HUDEP-2 (cell line): ENCODE measurements at regions not wholly inside any gene's neighbourhood (a gene's known extent, or its start where the extent isn't known, plus 50 kb on each side); places are given as distances from the start of the nearest gene placed in this dataset.
"Not testable (repeated sequence)": the region's sequence is repeated elsewhere in the genome, so short reads cannot be mapped to it uniquely, and the experiment has no call there.

Source experiments
- DNase-seq, 76 experiments: peaks; one replicate each; lab custom pipeline; 2025; ENCODE audit not compliant: unreplicated experiment in 76 of 76; lab: John Stamatoyannopoulos, UW

GRCh38 chr4:156420623-156421022, 467.0 kb upstream of the CTSO start:
- DNase-seq = no peak

- no peak for DNase-seq
Measured at GRCh38 chr4:156419080-156419685, 465.5 kb upstream of the CTSO start.

GRCh38 chr4:156414406-156414805, 460.7 kb upstream of the CTSO start:
- no peak for DNase-seq

GRCh38 chr4:156413239-156414135, 459.8 kb upstream of the CTSO start:
- DNase-seq = no peak

DNA sequence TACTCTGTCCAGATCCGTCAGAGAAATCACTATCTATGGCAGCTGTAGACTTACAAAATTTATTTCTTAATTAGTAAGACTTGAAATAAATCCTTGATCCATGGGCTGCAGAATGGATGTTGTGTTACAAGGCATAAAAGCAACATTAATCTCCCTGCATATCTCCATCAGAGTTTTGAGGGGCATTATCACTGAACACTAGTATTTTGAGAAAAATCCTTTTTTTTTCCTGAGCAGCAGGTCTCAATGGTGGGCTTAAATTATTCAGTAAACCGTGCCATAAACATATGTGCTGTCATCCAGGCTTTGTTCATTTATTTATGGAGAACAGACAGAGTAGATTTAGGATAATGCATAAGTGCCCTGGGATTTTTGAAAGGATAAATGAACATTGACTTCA, 457.9 kb upstream of the CTSO start:
- no peak for DNase-seq

DNA sequence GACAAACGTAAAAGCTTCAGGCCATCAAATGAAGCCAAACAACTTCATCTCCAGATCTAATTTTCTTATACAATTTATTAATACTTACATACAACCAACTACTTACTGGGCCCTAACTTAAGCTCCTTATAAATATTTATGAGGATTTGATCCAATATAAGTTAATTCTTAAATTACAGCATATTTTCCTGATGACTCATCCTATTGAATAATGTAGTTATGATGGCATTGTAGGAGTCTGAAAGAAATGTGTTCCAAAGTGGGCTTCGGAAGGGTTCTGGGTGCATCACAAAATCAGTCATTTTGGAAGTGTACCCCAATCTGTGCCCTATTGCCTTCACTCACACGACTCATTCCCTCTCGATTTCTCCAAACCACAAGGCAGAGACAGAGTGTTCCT, 455.1 kb upstream of the CTSO start:
- no peak for DNase-seq

DNA sequence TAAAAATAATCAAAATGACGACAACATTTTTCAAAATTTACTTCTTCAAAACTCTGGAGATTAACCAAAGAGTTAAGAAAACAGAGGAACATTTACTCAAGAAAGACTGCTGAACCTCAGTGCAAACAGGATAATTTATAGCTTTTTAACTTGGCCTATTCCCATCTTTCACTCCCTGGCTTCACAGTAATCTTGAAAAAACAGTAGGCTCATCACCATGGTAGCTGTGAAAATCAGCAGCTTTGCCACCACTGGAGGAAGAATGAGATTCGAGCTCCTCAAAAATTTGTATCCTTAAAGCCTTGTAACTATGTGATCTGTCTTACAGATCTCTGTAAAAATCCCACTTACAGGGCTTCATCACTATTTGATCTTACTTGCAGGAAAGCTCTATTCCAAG, 447.7 kb upstream of the CTSO start:
- DNase-seq = no peak

DNA sequence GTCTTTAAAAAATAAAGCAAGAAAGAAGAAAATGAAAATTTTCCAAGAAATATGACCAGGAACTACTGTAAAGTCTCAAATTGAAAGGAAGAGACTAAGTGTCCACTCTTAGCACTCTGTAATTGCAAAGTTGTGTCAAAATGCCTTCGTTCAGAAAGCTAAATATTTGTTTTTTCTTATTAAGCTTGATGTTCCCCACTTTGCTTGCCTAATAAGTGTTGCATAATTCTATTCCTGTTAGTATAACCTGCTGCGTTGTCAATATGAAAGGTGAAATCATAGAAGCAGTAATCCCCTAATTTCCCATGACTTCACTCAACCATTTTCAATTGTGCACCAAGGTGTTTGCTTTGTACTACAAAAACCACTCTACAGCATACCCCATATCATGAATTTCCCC, 442.9 kb upstream of the CTSO start:
- DNase-seq = no peak

DNA sequence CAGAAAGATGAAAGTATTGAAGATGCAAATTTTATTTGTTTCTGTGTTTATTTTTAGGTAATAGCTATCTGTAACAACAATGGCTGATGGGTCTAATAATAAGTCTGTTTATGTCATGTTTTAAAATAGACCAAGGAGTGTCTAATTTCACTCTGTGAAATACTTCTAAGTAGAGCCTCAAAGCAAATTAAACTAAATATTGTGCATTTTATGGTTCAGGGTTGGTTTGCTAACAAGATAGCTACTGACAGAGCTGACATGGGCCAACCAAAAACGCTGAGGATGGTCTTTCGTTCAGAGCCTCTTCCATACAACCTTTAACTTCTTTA, 437.6 kb upstream of the CTSO start:
- no peak for DNase-seq

- no peak for DNase-seq
Measured at GRCh38 chr4:156390599-156391324, 437.1 kb upstream of the CTSO start.

GRCh38 chr4:156388826-156389225, 435.2 kb upstream of the CTSO start:
- DNase-seq = no peak

DNA sequence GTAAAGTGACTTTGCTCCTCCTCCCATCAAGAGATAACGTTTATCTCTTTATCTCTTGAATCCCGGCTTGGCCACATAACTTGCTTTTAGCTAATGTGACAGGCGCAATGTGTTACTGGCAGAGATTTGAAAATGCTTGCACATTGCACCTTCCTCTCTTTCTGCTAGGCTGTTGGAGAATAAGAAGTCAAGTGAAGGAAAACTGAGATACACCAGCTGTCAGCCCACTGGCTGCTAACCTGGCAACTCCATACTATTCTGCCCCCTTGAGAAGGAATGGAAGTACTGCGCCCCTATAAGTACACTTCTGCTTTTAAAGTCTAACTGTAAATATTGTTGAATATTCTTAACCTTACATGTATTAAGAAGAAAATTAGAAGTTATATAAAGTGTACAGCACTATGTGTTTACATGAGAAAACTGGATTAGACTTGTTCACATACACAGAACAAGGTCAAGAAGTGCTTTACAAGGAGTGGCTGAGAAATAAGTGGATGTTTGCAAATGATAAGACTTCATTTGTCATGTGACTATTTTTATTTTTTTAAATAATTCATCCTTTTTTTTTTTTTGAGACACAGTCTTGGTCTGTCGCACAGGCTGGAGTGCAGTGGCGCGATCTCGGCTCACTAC, 424.5 kb upstream of the CTSO start:
- DNase-seq = peak in 1 of 76 experiments; percentile 1

DNA sequence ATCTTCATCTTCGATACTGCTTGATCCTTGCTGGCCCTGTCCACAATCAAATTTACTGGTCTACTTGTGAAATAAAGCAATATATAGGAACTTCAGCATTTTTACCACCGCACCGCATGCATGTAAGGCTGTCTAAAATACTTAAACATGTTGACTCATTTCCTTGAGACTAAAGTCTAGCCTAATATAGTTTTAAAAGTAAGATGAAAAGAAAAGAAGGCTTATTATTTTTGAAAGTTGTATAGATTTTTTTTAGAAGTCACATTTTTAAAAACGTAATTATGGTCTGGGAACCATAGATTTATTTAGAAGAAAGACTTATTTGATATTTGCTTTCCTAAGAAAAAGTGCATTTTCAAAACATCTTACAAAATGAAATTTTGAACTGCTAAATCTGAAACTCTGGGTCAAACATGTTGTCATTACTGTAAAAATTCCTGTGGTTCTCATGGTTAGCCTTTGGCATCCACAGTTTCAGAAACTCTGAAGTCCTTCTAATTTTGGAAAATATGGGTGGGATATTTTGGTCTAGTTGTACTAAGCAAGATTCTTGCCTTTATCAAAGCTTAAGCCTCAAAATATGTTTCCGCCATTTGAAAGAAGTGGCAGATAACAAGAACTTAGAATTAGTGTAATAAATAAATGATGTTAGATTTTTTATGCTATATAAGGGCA, 423.5 kb upstream of the CTSO start:
- no peak for DNase-seq

GRCh38 chr4:156374894-156375293, 421.2 kb upstream of the CTSO start:
- DNase-seq = no peak

GRCh38 chr4:156374069-156374468, 420.4 kb upstream of the CTSO start:
- no peak for DNase-seq

- DNase-seq = not testable (repeated sequence)
Measured at GRCh38 chr4:156367502-156367901, 413.8 kb upstream of the CTSO start.

DNA sequence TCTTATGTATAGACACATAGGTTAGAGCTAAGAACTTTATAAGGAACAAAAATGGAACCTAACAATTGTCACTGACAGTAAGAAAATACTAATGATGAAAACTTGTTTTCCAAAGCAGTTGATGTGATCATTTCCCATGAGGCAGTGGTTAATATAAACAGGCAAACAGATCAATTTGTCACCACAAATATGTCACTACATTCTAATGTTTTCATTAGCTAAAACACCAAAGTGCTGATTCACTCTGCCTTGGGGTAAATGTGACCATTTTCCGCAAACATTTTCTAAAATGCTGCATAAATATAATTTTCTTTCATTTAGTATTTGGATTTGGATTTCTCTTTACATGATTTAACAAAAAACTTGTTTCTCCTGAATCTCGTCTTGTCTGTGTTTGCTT, 408.9 kb upstream of the CTSO start:
- DNase-seq = no peak

- DNase-seq = no peak
Measured at GRCh38 chr4:156347412-156348075, 393.9 kb upstream of the CTSO start.

DNA sequence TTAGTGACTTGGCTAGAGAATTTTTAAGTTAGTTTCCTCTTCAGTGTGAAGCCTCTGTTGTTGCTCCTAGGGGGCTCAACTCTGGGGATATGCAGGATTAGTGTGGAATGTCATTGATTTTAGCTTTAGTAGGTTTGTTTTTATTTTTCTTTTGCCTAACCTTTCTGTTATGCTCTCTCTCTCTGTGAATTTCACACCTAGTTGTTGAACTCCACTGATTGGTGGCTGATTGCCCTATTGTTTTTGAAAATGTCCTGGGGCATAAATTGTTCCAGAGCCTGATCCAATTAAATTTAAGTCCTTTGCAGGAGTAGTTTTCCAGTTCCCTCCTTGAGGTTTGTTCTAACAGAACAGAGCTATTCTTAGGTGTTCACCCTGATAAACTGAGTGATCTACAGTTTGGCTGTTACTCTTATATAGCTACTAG, 393.3 kb upstream of the CTSO start:
- no peak for DNase-seq

- no peak for DNase-seq
Measured at GRCh38 chr4:156344397-156344796, 390.7 kb upstream of the CTSO start.
